GM21360 (cell line): ENCODE measurements at regions not wholly inside any gene's neighbourhood (a gene's known extent, or its start where the extent isn't known, plus 50 kb on each side); places are given as distances from the start of the nearest gene placed in this dataset.
"Not testable (repeated sequence)": the region's sequence is repeated elsewhere in the genome, so short reads cannot be mapped to it uniquely, and the experiment has no call there.

Experiments used
- ATAC-seq: cut with Tn5 transposase; IDR thresholded peaks from one replicate; pipeline ENCODE4 v1.9.1; 2021; ENCODE audit warnings: mild to moderate bottlenecking, moderate library complexity; ENCODE audit not compliant: unreplicated experiment

DNA sequence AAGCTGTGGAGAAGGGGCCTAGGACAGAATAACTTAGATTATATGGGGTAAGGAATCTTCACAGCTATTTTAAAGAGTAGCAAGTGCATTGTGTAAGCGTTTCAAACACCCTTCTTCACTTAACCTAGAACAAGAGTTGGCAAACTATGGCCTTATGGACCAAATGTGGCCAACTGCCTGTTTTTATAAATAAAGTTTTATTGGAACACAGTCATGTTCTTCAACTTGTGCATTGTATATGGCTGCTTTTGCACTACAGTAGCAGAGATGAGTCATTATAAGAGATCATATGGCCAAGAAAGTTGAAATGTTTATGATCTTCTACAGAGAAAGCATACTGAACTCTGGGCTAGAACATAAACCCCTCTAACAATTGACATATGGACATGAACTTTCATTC is 187.8 kb downstream of the ETV1 start:
- no peak for ATAC-seq

DNA sequence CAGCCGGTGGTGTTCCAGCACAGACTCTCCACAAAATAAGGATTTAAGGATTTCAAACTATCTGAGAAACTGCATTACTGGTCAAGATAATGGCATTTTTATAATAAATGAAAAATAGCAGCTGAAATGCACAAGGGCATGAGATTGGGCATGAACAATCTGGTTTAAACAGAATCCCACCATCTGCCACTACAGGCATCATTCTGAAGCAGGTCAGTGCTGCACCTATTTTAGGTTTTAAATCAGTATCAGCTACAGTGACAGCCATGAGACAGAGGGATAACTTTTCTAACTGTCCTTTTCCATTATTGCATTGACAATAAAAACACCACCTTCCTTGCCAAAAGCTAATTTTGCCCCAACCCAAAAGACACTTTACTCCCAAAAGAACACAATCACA is 186.8 kb downstream of the ETV1 start:
- no peak for ATAC-seq

DNA sequence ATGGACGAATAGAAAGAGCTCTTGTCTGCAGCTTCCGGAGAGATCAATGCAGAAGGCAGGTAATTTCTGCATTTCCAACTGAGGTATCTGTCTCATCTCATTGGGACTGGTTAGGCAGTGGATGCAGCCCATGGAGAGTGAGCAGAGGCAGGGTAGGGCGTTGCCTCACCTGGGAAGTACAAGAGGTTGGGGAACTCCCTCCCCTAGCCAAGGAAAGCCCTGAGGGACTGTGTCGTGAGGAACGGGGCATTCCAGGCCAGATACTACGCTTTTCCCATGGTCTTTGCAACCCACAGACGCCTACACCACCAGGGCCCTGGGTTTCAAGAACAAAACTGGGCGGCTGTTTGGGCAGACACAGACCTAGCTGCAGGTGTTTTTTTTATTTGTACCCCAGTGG is 186.3 kb downstream of the ETV1 start:
- no peak for ATAC-seq

DNA sequence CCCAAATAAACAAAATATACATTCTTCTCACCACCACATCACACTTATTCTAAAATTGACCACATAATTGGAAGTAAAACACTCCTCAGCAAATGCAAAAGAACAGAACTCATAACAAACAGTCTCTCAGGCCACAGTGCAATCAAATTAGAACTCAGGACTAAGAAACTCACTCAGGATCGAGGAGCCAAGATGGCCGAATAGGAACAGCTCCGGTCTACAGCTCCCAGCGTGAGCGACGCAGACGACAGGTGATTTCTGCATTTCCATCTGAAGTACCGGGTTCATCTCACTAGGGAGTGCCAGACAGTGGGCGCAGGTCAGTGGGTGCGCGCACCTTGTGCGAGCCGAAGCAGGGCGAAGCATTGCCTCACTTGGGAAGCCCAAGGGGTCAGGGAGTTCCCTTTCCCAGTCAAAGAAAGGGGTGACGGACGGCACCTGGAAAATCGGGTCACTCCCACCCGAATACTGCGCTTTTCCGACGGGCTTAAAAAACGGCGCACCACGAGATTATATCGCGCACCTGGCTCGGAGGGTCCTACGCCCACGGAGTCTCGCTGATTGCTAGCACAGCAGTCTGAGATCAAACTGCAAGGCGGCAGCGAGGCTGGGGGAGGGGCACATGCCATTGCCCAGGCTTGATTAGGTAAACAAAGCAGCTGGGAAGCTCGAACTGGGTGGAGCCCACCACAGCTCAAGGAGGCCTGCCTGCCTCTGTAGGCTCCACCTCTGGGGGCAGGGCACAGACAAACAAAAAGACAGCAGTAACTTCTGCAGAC is 183.2 kb downstream of the ETV1 start:
- not testable (repeated sequence) for ATAC-seq

DNA sequence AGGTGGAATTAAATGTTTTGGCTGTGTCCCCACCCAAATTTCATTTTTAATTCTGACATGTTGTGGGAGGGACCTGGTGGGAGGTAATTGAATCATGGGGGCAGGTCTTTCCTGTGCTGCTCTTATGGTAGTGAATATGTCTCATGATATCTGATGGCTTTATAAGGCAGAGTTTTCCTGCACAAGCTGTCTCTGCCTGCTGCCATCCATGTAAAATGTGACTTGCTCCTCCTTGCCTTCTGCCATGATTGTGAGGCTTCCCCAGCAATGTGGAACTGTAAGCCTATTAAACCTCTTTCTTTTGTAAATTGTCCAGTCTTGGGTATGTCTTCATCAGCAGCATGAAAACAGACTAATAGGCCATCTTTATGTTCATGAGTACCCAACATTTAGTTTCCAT is 172.2 kb downstream of the ETV1 start:
- not testable (repeated sequence) for ATAC-seq

DNA sequence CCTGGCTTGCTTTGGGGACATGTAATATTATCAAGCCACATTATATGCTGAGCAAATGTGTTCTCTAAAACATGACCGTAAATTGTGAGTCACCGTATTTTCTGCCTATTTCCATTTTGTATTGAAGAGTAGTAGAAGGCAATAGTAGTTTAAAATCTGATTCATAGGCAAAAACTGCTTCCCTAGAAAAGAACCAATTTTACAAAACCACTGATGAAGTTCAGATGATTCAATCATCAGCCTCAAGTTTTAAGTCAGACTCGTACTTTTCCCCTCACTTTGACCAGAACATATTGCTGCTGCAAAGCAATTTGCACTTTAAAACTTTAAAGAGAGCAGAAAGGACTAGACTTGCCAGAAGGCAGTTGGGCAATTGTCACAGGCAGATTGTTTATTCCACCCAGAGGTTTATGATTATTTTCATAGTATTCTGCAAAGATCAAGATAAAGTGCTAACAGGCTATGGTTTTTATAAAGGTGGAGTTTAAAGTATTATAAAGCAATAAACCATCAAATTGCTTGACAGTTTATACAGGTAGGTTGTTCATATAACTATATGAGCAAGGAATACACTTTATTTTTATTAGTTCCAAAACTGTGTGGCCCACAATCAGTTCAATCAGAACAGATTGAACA is 168.2 kb downstream of the ETV1 start:
- ATAC-seq: no peak

DNA sequence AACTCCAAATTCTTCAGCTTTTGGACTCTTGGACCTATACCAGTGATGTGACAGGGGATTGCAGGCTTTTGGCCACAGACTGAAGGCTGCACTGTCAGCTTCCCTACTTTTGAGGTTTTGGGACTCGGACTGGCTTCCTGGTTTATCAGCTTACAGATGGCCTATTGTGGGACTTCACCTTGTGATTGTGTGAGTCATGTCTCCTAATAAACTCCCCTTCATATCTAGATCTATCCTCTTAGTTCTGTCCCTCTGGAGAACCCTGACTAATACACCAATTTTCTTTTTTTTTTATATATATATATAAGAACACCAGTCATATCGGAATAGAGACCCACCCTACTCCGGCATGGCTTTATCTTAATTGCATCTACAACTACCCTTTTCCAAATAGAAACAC is 166.8 kb downstream of the ETV1 start:
- ATAC-seq: no peak

DNA sequence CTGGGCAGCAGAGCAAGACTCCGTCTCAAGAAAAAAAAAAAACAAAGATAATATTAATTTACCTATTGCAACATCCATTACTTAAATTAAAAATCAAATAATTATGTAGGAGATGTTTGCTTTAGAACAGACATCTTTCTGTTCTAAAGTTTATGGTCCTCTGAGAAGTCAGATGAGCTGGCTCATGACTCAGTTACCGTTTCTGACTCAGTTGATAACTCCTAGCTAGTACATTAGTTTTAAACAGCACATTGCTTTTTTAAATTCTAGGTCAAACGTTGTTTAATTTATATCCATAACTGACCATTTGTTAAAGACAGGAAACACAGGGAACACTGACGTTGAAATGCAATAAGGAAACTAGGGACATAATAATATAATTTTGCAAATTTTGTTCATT is 162.7 kb downstream of the ETV1 start:
- no peak for ATAC-seq

DNA sequence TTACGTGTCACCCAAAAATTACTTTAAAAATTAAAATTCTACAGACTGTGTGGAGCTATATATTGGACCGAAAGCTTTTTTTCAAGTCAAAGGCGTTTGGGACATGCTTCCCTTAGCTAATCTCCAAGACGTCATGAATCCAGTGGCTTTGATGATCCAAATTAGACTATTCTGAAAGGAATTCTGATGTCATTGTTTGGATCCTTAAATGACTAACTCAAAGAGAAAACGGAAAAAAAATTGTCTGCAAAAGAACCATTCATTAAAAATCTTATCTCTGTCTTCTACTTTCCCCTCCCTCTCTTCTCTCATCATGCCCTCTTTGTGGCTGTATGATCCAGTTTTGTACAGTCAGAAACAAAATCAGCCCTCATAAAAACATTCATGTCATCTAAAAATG is 161.8 kb downstream of the ETV1 start:
- ATAC-seq: no peak

DNA sequence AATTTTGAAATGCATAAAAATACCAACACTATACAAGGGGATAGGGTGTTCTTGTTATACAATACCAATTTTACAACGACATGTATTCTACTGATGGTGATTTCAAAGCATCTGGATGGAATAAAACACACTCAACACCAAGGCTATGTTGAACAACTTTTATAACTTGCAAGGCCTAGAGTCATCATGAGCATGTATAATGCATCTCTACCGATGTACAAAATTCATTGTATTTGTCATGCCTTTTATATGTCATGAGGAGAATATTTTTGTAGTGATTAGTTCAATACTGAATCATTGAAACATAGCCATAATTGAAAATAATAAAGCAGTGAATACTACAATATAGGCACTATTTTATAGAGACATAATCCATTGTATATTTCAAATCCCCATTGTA is 160.2 kb downstream of the ETV1 start:
- ATAC-seq: no peak

DNA sequence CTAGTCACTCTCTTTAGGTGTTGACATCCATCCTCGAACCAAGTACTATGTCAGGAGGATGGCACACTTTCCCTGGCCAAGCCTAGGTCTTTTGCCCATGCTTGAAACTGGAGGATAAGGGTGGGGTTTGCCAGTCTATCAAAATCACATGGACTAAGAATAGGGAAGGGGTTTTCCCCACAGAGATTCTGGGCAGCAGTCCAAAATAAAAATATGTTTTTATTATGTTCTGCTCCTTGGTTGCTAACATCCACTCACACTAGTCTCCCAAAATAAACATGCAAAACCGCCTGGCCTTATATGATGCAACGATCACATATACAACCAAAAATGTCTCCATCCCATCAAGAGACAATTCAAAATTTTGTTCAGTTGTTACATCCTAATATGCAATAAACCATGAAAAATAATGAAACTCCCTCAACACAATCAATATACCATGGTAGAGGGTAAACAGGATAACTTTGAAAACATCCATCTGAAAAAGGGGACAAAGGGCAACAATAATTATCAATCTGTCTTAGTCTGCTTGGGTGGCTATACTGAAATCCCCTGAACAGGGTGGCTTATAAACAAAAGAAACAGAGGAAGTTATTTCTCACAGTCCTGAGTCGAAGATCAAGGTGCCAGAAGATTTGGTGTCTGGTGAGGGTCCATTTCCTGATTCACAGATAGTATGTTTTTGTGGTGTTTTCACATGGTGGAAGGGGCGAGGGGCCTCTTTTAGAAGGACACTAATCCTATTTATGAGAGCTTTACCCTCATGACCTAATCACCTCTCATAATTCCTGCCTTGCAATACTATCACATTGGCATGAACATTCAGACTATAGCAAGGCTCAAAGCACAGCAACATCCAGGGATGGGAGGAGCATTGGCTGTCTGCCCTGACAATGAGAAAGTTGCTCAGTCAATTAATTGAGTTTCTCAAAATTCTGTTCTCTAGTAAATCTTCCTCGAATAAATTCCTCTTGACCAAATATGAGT is 159.3 kb downstream of the ETV1 start:
- no peak for ATAC-seq

DNA sequence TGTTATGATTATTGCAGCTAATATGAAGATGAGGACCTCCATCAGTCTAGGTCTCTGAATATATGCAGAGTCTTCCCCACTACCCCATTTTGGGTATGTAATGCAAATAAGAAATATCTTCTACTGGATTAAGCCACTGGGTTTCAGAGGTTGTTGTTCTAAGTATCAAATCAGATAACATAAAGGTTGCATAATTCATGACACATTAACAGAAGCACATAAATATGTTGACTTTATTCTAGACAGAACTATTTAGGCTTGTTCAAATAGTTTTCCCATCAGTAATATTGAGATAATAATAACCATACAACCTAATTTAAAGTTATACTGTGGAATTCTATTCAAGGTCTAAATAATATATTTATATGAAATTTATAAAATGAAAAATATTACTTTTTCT is 157.1 kb downstream of the ETV1 start:
- no peak for ATAC-seq

DNA sequence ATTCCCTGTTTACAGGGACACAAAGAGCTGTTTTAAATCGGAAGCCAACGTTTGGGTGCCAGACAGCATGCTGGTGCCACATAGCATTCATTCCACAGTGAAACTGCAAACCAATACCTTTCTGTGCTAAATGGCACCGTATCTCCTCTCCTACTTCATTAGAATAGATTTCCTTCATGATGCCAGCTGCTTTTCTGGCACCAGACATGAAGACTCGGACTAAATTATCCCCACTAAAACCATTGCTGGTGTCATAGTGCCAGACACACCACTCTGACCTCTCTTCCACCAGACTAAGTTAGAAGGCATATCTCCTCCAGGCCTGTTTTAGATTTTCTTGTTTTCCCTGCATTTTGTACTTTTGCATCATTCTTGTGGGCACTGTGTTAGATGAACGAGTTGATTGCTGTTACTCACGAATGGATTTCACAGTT is 155.1 kb downstream of the ETV1 start:
- ATAC-seq: no peak

DNA sequence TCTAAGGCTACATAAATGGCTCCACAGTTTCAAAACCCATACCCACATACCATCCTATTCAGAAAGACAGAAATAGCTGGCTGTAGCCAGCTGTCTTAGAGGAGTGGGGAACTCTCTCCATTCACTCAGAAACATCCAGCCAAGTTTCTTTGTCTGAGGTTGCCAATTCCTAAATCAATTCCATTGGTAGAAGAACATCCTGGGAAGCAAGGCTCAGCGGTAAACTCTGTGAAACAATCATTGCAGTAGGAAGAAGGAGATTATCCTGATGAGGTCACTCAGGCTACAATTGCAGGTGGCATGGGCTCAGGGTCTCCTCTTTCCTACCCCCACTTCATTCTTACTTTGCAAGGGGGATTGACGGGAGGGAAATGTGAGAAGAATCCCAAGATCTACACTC is 154.0 kb downstream of the ETV1 start:
- ATAC-seq: no peak

DNA sequence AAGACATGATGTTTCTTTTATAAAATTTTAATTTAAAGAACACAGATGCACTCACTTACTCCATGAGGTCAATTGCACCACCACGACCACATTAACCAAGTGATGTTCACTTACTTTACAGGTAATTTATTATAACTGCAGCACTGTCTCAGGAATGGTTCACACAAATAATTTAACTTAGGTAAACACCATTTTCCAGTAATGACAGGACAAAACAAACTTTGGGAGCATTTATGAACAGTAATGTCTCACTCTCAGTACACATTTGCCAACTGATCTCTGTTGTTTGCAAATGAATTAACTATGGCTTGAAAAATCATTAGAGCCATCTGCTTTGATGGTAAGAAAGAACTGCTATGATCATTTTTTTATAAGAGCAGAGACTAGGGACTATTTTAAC is 150.4 kb downstream of the ETV1 start:
- ATAC-seq: no peak
